ENCODE measurements at regions not wholly inside any gene's neighbourhood (a gene's known extent, or its start where the extent isn't known, plus 50 kb on each side); places are given as distances from the start of the nearest gene placed in this dataset.

- Histone ChIP-seq H3K4me1 (no peaks in the 10 kb centered on the region), H3K36me3 (no peaks in the 10 kb centered on the region), H3K27ac (no peak overlapping the region), H3K9me3 (no peaks in the 10 kb centered on the region), H3K27me3 (no peaks in the 10 kb centered on the region), H3K4me3 (no peak overlapping the region)
- TF ChIP-seq CTCF (IDR thresholded peaks at IDR 0.05): no peak
- DNase-seq: no peak
- intact Hi-C loops (cut with DNase I; ENCODE audit: low total_unique reads): no loop called here
These were observed 102.6 kb upstream of the TRPM3 start for GRCh38 chr9:71223953-71224538.

GRCh38 chr9:71218774-71219173, 97.4 kb upstream of the TRPM3 start:
- no peak for TF ChIP-seq CTCF (IDR thresholded peaks at IDR 0.05)
- Histone ChIP-seq H3K4me3 (no peak overlapping the region), H3K27me3 (no peaks in the 10 kb centered on the region), H3K4me1 (no peaks in the 10 kb centered on the region), H3K36me3 (no peaks in the 10 kb centered on the region), H3K27ac (no peak overlapping the region), H3K9me3 (peaks cover 0 to 10% (median 7%) of the 10 kb centered on the region in 3 donors)
- no peak for DNase-seq
- intact Hi-C loops (cut with DNase I; ENCODE audit: low total_unique reads): no loop called here

- DNase-seq: no peak
- Histone ChIP-seq H3K9me3 (peaks cover 0 to 13% (median 11%) of the 10 kb centered on the region in 3 donors), H3K27ac (no peak overlapping the region), H3K4me3 (no peak overlapping the region), H3K36me3 (no peaks in the 10 kb centered on the region), H3K4me1 (no peaks in the 10 kb centered on the region), H3K27me3 (no peaks in the 10 kb centered on the region)
- intact Hi-C loops (cut with DNase I; ENCODE audit: low total_unique reads): no loop called here
- TF ChIP-seq CTCF (IDR thresholded peaks at IDR 0.05): no peak
These were observed 92.2 kb upstream of the TRPM3 start for GRCh38 chr9:71213633-71214032.

- no peak for DNase-seq
- Histone ChIP-seq H3K27me3 (no peaks in the 10 kb centered on the region), H3K36me3 (no peaks in the 10 kb centered on the region), H3K4me1 (no peaks in the 10 kb centered on the region), H3K4me3 (no peak overlapping the region), H3K9me3 (peaks cover 0 to 13% (median 11%) of the 10 kb centered on the region in 3 donors), H3K27ac (no peak overlapping the region)
- intact Hi-C loops (cut with DNase I; ENCODE audit: low total_unique reads): no loop called here
- no peak for TF ChIP-seq CTCF (IDR thresholded peaks at IDR 0.05)
These were observed 88.9 kb upstream of the TRPM3 start for GRCh38 chr9:71210326-71210725.

GRCh38 chr9:71209890-71210289, 88.5 kb upstream of the TRPM3 start:
- no peaks in the 10 kb centered on the region for H3K27me3 ChIP-seq
- H3K4me1 ChIP-seq: no peaks in the 10 kb centered on the region
- no peak for TF ChIP-seq CTCF (IDR thresholded peaks at IDR 0.05)
- H3K4me3 ChIP-seq: no peak overlapping the region
- H3K9me3 ChIP-seq: peaks cover 0 to 13% (median 11%) of the 10 kb centered on the region in 3 donors
- H3K27ac ChIP-seq: no peak overlapping the region
- intact Hi-C loops (cut with DNase I; ENCODE audit: low total_unique reads): no loop called here
- no peaks in the 10 kb centered on the region for H3K36me3 ChIP-seq
- no peak for DNase-seq

GRCh38 chr9:71202931-71203330, 81.5 kb upstream of the TRPM3 start:
- TF ChIP-seq CTCF (IDR thresholded peaks at IDR 0.05): no peak
- Histone ChIP-seq H3K9me3 (no peaks in the 10 kb centered on the region), H3K4me1 (no peaks in the 10 kb centered on the region), H3K4me3 (no peak overlapping the region), H3K27me3 (no peaks in the 10 kb centered on the region), H3K27ac (no peak overlapping the region), H3K36me3 (no peaks in the 10 kb centered on the region)
- intact Hi-C loops (cut with DNase I; ENCODE audit: low total_unique reads): no loop called here
- DNase-seq: no peak
